Spleen (tissue), 11 donors: ENCODE measurements at regions not wholly inside any gene's neighbourhood (a gene's known extent, or its start where the extent isn't known, plus 50 kb on each side); places are given as distances from the start of the nearest gene placed in this dataset.

Source experiments
- DNase-seq: peaks from one replicate; pipeline ENCODE4 v3.0.0-alpha.2; 2020
- H3K27ac ChIP-seq, 8 donors: fragments of 200-600 bp; sonication (generic) in 7 of 8; 1 replicate in 4 of 8; 2 replicates in 4 of 8; pipeline versions ENCODE4 v1.5.0 to v1.8.0; 2016 to 2021; ENCODE audit warnings: inconsistent platforms in 4 of 8, mild to moderate bottlenecking in 4 of 8, moderate library complexity in 1 of 8
- H3K27me3 ChIP-seq, 7 donors: fragments of 200-600 bp; sonication (generic) in 6 of 7; replicated peaks in 1 of 7; 1 replicate in 4 of 7; 2 replicates in 3 of 7; pipeline versions ENCODE4 v1.5.0 to v1.8.0; 2016 to 2021; ENCODE audit warnings: inconsistent platforms in 3 of 7, mild to moderate bottlenecking in 1 of 7
- H3K36me3 ChIP-seq, 6 donors: fragments of 200-600 bp; sonication (generic) in 5 of 6; 1 replicate in 4 of 6; 2 replicates in 2 of 6; pipeline versions ENCODE4 v1.5.0 to v1.8.0; 2016 to 2021; ENCODE audit warnings: inconsistent platforms in 2 of 6
- H3K4me1 ChIP-seq, 6 donors: fragments of 200-600 bp; sonication (generic) in 5 of 6; 1 replicate in 3 of 6; 2 replicates in 3 of 6; pipeline versions ENCODE4 v1.5.0 to v1.8.0; 2016 to 2021; ENCODE audit warnings: inconsistent platforms in 3 of 6
- H3K4me3 ChIP-seq, 8 donors: fragments of 200-600 bp; sonication (generic) in 7 of 8; 1 replicate in 4 of 8; 2 replicates in 4 of 8; pipeline versions ENCODE4 v1.5.0 to v1.8.0; 2016 to 2021; ENCODE audit warnings: inconsistent platforms in 4 of 8, mild to moderate bottlenecking in 4 of 8, moderate library complexity in 2 of 8
- H3K9me3 ChIP-seq, 8 donors: fragments of 200-600 bp; sonication (generic) in 7 of 8; 1 replicate in 4 of 8; 2 replicates in 4 of 8; pipeline versions ENCODE4 v1.5.0 to v1.8.0; 2016 to 2021; ENCODE audit warnings: inconsistent platforms in 4 of 8
- POLR2A ChIP-seq, 3 donors: fragments of 450-650 bp; IDR thresholded peaks; one replicate each; pipeline ENCODE4 v1.5.1; 2017; ENCODE audit warnings: antibody characterized with exemption in 3 of 3, mild to moderate bottlenecking in 1 of 3
- POLR2AphosphoS5 ChIP-seq, 3 donors: sonication (generic); formaldehyde crosslinking; IDR thresholded peaks; one replicate each; pipeline ENCODE4 v1.5.1; 2017; ENCODE audit warnings: antibody characterized with exemption in 3 of 3
- WGBS, 5 donors: extraction: QIAGEN DNeasy Blood & Tissue Kit in 3 of 5; methylation state at CpG; one replicate each; pipeline versions ENCODE4 v1.1.5 to v1.1.7; 2013 to 2018; 5-methylcytosine and 5-hydroxymethylcytosine counted together
- intact Hi-C: fragments of 100-400 bp; cut with DNase I; formaldehyde crosslinking; loops from one replicate; pipeline ENCODE4 v1.15.0; 2023; ENCODE audit warnings: low total_unique reads
- TF ChIP-seq, protein P1 (sequence below), 11 experiments: fragments of 200-600 bp in 7 of 11; fragments of 450-650 bp in 4 of 11; sonication (generic) in 4 of 11; IDR thresholded peaks in 8 of 11; conservative IDR thresholded peaks in 3 of 11; 1 replicate in 7 of 11; 2 replicates in 4 of 11; pipeline versions ENCODE4 v1.4.0 to v1.8.0; 2016 to 2021; ENCODE audit warnings: antibody characterized with exemption in 11 of 11, inconsistent platforms in 4 of 11, mild to moderate bottlenecking in 1 of 11
- donor health status: healthy with polysubstance abuse.
- donor health status: DM: no; HTN: no; CAD: no; lungs with moderate emphysema.
- donor health status: DM: no; HTN: no; CAD: no.
- donor health status: Bipolar disorder and iron deficiency.
- donor health status: healthy.
- donor health status: DM: no; HTN: no; CAD: no.
- donor health status: DM: yes; HTN: yes; CAD: no.

DNA sequence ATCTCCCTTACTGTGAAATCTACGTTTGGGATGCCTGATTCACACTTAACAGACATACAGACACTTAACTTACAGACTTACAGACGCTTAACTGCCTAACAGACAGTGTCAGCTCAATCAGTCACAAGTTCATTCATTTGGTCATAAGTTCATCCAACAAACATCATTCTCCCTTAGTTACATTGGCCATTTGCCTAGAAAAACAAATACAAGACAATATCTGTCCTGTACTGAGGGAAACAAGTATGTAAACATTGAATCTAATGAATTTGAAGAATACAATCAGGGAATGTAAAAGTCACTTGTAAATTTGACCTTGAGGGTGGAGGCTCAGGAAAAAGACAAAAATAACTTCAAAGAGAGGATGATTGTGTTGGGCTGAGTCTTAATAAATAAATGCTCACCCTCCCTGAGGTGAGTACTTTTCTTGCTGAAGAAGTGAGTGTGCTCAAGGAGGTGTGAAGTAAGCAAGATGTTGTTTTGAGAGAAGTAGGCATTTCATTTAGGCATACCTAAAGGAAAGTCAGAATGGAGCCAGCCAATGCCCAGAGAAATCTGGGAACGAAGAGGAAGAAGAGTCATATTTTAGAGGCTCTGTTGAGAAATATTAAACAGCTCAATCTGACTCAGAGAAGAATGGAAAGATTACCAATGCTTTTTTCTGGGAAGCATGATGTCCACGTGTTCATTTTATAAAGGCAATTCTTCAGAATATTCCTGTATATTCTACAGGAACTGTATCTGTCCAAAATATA lies 958.4 kb upstream of the SLC10A2 start:
- Histone ChIP-seq H3K4me1 (no peaks in the 10 kb centered on the region), H3K27ac (peak overlapping the region in 1 of 8 donors; percentile 4), H3K4me3 (no peak overlapping the region), H3K9me3 (no peaks in the 10 kb centered on the region), H3K36me3 (no peaks in the 10 kb centered on the region), H3K27me3 (no peaks in the 10 kb centered on the region)
- no peak for DNase-seq
- TF ChIP-seq POLR2A (IDR thresholded peaks at IDR 0.05) = no peak
- TF ChIP-seq, protein P1, sequence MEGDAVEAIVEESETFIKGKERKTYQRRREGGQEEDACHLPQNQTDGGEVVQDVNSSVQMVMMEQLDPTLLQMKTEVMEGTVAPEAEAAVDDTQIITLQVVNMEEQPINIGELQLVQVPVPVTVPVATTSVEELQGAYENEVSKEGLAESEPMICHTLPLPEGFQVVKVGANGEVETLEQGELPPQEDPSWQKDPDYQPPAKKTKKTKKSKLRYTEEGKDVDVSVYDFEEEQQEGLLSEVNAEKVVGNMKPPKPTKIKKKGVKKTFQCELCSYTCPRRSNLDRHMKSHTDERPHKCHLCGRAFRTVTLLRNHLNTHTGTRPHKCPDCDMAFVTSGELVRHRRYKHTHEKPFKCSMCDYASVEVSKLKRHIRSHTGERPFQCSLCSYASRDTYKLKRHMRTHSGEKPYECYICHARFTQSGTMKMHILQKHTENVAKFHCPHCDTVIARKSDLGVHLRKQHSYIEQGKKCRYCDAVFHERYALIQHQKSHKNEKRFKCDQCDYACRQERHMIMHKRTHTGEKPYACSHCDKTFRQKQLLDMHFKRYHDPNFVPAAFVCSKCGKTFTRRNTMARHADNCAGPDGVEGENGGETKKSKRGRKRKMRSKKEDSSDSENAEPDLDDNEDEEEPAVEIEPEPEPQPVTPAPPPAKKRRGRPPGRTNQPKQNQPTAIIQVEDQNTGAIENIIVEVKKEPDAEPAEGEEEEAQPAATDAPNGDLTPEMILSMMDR (IDR thresholded peaks at IDR 0.05 in 8 of 11, conservative IDR thresholded peaks at IDR 0.05 in 3 of 11) = no peak
- WGBS, 5 donors = 39 to 61% (median 51%) methylated on average over 4 of the region's 4 CpGs
- intact Hi-C loops = no loop called here

GRCh38 chr13:104021806-104022397 lies 955.7 kb upstream of the SLC10A2 start:
- intact Hi-C loops = no loop called here
- 87 to 98% (median 94%) methylated on average over 4 of the region's 4 CpGs for WGBS, 5 donors
- TF ChIP-seq, protein P1 (IDR thresholded peaks at IDR 0.05 in 8 of 11, conservative IDR thresholded peaks at IDR 0.05 in 3 of 11) = no peak
- TF ChIP-seq POLR2A (IDR thresholded peaks at IDR 0.05) (no peak), POLR2AphosphoS5 (IDR thresholded peaks at IDR 0.05) (no peak)
- DNase-seq = no peak
- Histone ChIP-seq H3K4me3 (no peak overlapping the region), H3K27me3 (no peaks in the 10 kb centered on the region), H3K9me3 (no peaks in the 10 kb centered on the region), H3K36me3 (no peaks in the 10 kb centered on the region), H3K4me1 (no peaks in the 10 kb centered on the region), H3K27ac (no peak overlapping the region)

DNA sequence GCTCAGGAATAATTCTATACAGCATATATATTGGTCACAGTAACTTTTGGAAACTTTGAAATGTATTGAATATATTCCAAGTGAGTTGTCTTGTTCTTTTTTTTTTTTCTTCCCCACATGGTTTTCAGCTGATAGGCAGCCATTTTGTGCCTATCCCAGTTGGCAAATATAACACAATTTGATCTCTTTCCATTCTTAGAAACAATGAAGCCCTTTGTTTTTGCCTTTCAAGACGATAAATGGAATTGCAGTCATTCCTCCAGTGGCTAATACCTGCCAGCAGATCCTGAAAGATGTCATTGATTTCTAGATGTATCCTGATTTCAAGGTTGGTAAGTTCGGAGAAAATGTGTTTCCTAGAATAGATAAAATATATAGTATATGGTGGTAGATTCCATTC lies 951.1 kb upstream of the SLC10A2 start:
- intact Hi-C loops = no loop called here
- 62 to 89% (median 73%) methylated on average over 2 of the region's 2 CpGs for WGBS, 5 donors
- peaks cover 0 to 4% (median 0%) of the 10 kb centered on the region in 8 donors for H3K9me3 ChIP-seq
- no peak for DNase-seq
- no peak overlapping the region for H3K4me3 ChIP-seq
- no peaks in the 10 kb centered on the region for H3K27me3 ChIP-seq
- H3K36me3 ChIP-seq = no peaks in the 10 kb centered on the region
- TF ChIP-seq, protein P1 (IDR thresholded peaks at IDR 0.05 in 8 of 11, conservative IDR thresholded peaks at IDR 0.05 in 3 of 11) = no peak
- no peak for TF ChIP-seq POLR2A (IDR thresholded peaks at IDR 0.05)
- H3K4me1 ChIP-seq = no peaks in the 10 kb centered on the region
- H3K27ac ChIP-seq = no peak overlapping the region

DNA sequence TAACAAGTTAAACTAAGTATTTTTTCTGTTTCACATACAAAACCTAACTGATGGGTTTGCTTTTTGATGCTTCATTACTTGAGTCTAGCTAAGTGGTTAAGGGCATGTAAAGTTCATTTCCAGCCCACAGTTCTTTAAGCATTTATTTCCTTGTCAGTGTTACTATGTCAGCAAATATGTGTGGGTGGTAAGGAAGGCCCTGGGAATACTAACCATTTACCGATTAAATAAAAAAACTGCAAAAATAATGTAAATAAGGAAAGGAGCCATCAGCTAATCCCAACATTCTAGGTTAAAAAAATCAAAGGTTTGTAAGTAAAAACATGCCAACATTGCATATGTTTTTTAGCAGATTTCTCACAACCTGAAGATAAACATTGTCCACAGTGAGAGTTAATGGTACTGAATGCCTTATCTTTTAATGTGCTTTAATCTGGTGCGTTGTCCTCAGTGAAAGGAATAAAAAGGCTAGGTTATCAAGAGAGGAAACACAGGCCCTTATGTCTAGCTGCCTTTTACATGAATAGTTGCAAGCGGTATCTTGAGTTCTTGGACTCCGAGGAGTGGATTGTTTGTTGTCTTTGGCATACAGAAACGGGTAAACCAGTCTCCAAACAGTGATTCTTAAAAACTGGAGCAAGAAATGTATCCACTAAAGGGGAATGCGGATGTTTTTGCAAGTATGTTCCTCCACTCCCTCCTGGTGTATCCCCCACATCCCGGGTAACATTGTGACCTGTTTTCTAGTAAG lies 949.6 kb upstream of the SLC10A2 start:
- H3K36me3 ChIP-seq = no peaks in the 10 kb centered on the region
- H3K4me3 ChIP-seq = no peak overlapping the region
- peak overlapping the region in 3 of 8 donors; percentile 11 to 54 (median 40) for H3K27ac ChIP-seq
- no peaks in the 10 kb centered on the region for H3K27me3 ChIP-seq
- peaks cover 0 to 4% (median 0%) of the 10 kb centered on the region in 8 donors for H3K9me3 ChIP-seq
- TF ChIP-seq POLR2A (IDR thresholded peaks at IDR 0.05) (no peak), POLR2AphosphoS5 (IDR thresholded peaks at IDR 0.05) (no peak)
- TF ChIP-seq, protein P1 (IDR thresholded peaks at IDR 0.05 in 8 of 11, conservative IDR thresholded peaks at IDR 0.05 in 3 of 11) = no peak
- H3K4me1 ChIP-seq = no peaks in the 10 kb centered on the region
- WGBS, 5 donors = 45 to 65% (median 62%) methylated on average over 7 of the region's 7 CpGs
- DNase-seq = no peak
- intact Hi-C loops = no loop called here
